Cardiac muscle cell (in vitro differentiated cells and primary cell): ENCODE measurements at regions not wholly inside any gene's neighbourhood (a gene's known extent, or its start where the extent isn't known, plus 50 kb on each side); places are given as distances from the start of the nearest gene placed in this dataset.

ENCODE experiments used
- DNase-seq, 2 donors: peaks; one replicate each; pipeline versions ENCODE4 v3.0.0 to v3.0.0-alpha.2; 2010 to 2017; ENCODE audit warnings: low read depth in 1 of 2, low spot score in 1 of 2
- H3K27ac ChIP-seq: fragments of 200-600 bp; sonication (generic); 2 replicates; pipeline ENCODE4 v1.5.1; 2016
- H3K27me3 ChIP-seq: fragments of 200-600 bp; sonication (generic); 2 replicates; pipeline ENCODE4 v1.6.0; 2016; ENCODE audit warnings: control low read depth
- H3K36me3 ChIP-seq: fragments of 200-600 bp; sonication (generic); 2 replicates; pipeline ENCODE4 v1.5.1; 2016; ENCODE audit warnings: control low read depth
- H3K4me1 ChIP-seq: fragments of 200-600 bp; sonication (generic); 2 replicates; pipeline ENCODE4 v1.8.1; 2017; ENCODE audit warnings: low read depth, mild to moderate bottlenecking, mixed run types
- H3K4me3 ChIP-seq: fragments of 200-600 bp; sonication (generic); 2 replicates; pipeline ENCODE4 v1.5.1; 2016; ENCODE audit warnings: mild to moderate bottlenecking
- H3K9me3 ChIP-seq: fragments of 200-600 bp; sonication (generic); 2 replicates; pipeline ENCODE4 v1.5.1; 2017; ENCODE audit warnings: low read depth, mild to moderate bottlenecking, control low read depth
- TF ChIP-seq, protein P1 (sequence below): IDR thresholded peaks from 2 replicates; pipeline ENCODE4 v1.5.1; 2012; ENCODE audit warnings: low read depth, mild to moderate bottlenecking, low read length

DNA sequence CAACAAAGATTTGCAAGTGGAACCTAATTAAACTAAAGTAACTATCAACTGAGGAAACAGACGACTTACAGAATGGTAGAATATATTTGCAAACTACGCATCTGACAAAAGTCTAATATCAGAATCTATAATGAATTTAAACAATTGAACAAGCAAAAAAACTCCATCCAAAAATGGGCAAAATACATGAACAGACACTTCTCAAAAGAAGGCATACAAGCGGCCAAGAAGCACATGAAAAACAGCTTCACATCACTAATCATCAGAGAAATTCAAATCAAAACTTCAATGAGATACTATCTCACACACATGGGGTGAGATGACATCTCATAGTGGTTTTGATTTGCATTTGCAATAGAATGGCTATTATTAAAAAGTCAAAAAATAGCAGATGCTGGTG lies 128.6 kb downstream of the POLR2M start:
- H3K36me3 ChIP-seq: no peaks in the 10 kb centered on the region
- TF ChIP-seq, protein P1, sequence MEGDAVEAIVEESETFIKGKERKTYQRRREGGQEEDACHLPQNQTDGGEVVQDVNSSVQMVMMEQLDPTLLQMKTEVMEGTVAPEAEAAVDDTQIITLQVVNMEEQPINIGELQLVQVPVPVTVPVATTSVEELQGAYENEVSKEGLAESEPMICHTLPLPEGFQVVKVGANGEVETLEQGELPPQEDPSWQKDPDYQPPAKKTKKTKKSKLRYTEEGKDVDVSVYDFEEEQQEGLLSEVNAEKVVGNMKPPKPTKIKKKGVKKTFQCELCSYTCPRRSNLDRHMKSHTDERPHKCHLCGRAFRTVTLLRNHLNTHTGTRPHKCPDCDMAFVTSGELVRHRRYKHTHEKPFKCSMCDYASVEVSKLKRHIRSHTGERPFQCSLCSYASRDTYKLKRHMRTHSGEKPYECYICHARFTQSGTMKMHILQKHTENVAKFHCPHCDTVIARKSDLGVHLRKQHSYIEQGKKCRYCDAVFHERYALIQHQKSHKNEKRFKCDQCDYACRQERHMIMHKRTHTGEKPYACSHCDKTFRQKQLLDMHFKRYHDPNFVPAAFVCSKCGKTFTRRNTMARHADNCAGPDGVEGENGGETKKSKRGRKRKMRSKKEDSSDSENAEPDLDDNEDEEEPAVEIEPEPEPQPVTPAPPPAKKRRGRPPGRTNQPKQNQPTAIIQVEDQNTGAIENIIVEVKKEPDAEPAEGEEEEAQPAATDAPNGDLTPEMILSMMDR: no peak
- H3K9me3 ChIP-seq: no peaks in the 10 kb centered on the region
- DNase-seq: no peak
- H3K27ac ChIP-seq: no peak overlapping the region
- H3K4me3 ChIP-seq: no peak overlapping the region
- H3K27me3 ChIP-seq: no peaks in the 10 kb centered on the region
- no peaks in the 10 kb centered on the region for H3K4me1 ChIP-seq

DNA sequence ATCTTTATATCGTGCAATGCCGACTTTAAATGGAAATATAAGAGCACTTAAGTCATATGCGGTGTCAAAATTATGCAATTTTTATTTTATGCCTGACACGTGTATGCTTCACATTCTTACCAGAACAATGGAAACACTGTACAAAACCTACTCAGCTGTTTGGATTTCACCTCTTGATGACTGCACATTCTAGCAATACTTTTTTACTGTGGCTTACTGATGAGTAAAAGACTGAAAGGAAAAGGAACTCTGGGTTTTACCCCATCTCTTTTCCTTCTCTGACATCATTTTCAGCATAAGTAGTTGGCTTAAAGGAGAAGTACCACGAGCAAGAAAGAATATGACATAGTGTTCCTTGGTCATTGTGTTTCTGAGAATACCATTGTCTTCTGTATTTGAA lies 142.8 kb downstream of the POLR2M start:
- H3K9me3 ChIP-seq: no peaks in the 10 kb centered on the region
- TF ChIP-seq, protein P1: no peak
- no peaks in the 10 kb centered on the region for H3K27me3 ChIP-seq
- DNase-seq: no peak
- H3K36me3 ChIP-seq: no peaks in the 10 kb centered on the region
- no peak overlapping the region for H3K27ac ChIP-seq
- no peaks in the 10 kb centered on the region for H3K4me1 ChIP-seq
- no peak overlapping the region for H3K4me3 ChIP-seq

DNA sequence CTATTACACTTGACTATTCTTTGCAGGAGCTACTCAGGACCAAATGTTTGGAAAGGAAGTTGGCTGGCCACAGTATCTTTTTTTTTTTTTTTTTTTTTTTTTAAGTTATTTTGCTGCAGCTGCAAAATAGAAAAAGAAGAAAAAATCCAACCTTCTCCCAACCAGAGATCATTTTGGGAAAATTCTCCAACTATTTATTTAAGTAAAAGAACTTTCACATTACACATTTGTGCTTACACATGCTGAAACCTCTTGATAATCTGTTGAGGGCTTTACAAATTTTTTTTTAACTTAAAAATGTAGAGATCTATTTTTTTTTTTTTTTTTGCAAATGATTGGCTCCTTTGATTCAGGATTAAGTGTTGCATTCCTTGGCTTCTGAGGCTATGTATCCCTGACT lies 148.0 kb downstream of the POLR2M start:
- Histone ChIP-seq H3K27ac (no peak overlapping the region), H3K36me3 (no peaks in the 10 kb centered on the region), H3K27me3 (no peaks in the 10 kb centered on the region), H3K4me1 (no peaks in the 10 kb centered on the region), H3K9me3 (no peaks in the 10 kb centered on the region), H3K4me3 (no peak overlapping the region)
- TF ChIP-seq, protein P1: no peak
- no peak for DNase-seq

DNA sequence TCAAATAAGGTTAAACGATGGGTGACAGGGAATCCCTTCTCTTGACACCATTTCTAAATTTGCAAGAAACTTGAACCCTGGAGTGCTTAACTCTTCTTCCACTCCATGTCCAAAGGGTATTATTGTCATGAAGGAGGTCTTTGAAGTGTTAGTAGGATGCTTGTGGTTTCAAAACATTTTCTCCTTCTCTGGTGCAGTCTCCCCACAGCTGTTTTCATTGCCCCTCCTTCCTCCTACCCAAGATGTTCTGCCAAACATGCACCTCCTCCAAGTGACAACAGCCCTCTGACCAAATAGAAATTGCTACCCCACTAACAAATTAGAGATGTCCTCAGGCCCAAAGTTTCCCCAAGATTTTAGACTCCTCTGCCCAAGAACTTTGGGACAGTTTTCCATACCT lies 151.4 kb downstream of the POLR2M start:
- Histone ChIP-seq H3K36me3 (no peaks in the 10 kb centered on the region), H3K9me3 (no peaks in the 10 kb centered on the region), H3K27me3 (no peaks in the 10 kb centered on the region), H3K4me1 (no peaks in the 10 kb centered on the region), H3K4me3 (no peak overlapping the region), H3K27ac (no peak overlapping the region)
- no peak for DNase-seq
- TF ChIP-seq, protein P1: no peak

DNA sequence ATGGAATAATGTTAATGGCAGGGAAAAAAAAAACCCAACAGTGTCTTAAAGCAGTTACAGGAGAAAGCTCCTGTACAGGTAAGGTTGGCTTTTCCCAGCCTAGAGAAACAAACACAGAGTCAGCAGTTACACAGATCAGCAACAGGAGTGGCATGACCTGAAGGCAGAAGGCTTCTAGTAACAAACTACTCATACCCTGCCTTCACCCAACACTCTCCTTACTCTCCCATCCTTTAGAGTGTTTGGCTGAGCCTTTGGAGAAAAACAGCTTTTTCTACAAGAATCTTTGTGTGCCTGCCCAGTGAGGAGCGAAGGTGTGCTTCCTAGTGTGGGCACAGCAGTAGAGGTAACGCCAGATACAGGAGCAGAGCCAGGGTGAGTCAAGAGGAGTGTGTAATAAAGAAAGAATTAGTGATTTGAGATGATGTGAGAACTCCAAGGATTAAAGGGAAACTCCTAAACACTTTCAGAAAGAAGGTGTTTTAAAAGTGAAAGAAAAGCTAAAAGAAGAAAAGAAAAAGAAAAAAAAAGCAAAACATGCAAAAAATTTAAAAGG lies 152.7 kb downstream of the POLR2M start:
- TF ChIP-seq, protein P1: no peak

More for the DNA sequence above, 152.7 kb downstream of the POLR2M start:
- H3K27ac ChIP-seq: no peak overlapping the region
- H3K27me3 ChIP-seq: no peaks in the 10 kb centered on the region
- H3K4me3 ChIP-seq: no peak overlapping the region
- DNase-seq: no peak
- H3K36me3 ChIP-seq: no peaks in the 10 kb centered on the region
- H3K9me3 ChIP-seq: no peaks in the 10 kb centered on the region
- H3K4me1 ChIP-seq: no peaks in the 10 kb centered on the region
